Kidney epithelial cell (primary cell): ENCODE measurements at regions not wholly inside any gene's neighbourhood (a gene's known extent, or its start where the extent isn't known, plus 50 kb on each side); places are given as distances from the start of the nearest gene placed in this dataset.

Experiments used
- DNase-seq: peaks from one replicate; pipeline ENCODE4 v3.0.0-alpha.2; 2010; ENCODE audit warnings: low read depth
- H3K27me3 ChIP-seq: 2 replicates; pipeline ENCODE4 v1.6.0; 2011; ENCODE audit warnings: low read length; ENCODE audit not compliant: control insufficient read depth, insufficient read depth
- H3K36me3 ChIP-seq: 2 replicates; pipeline ENCODE4 v1.5.1; 2011; ENCODE audit warnings: low read length; ENCODE audit not compliant: control insufficient read depth, insufficient read depth
- H3K4me3 ChIP-seq: 2 replicates; pipeline ENCODE4 v1.5.1; 2011; ENCODE audit warnings: low read depth, mild to moderate bottlenecking, control low read depth, low read length
- CTCF ChIP-seq: IDR thresholded peaks from 2 replicates; pipeline ENCODE4 v1.5.1; 2011; ENCODE audit warnings: mild to moderate bottlenecking, moderate library complexity, low read length, control low read depth, inconsistent platforms; ENCODE audit not compliant: insufficient read depth, poor library complexity, severe bottlenecking

DNA sequence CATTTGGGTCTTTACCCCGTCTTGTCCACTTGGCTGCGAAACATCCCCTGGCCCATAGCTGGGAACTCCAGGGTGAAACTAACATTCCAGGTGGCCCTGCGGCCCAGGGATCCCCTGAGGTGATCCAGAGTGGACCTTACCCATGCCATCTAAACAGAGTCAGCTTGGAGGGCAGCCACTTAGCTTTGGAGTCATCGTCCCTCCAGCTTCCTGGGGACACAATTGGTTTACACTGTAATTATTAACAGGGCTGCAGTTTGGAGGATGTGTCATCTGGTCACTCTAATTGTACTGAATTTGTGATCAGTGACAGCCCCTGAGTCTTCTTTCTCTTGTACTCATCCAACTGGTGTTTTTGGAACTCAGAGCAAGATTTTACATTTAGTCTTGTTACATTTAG, 149.9 kb downstream of the ENGASE start:
- TF ChIP-seq CTCF = no peak
- Histone ChIP-seq H3K27me3 (peaks cover 59% of the 10 kb centered on the region), H3K4me3 (no peak overlapping the region), H3K36me3 (no peaks in the 10 kb centered on the region)
- DNase-seq = no peak

GRCh38 chr17:79223953-79224352, 149.3 kb downstream of the ENGASE start:
- no peak for DNase-seq
- no peak overlapping the region for H3K4me3 ChIP-seq
- no peak for TF ChIP-seq CTCF
- no peaks in the 10 kb centered on the region for H3K36me3 ChIP-seq
- H3K27me3 ChIP-seq = peaks cover 64% of the 10 kb centered on the region

DNA sequence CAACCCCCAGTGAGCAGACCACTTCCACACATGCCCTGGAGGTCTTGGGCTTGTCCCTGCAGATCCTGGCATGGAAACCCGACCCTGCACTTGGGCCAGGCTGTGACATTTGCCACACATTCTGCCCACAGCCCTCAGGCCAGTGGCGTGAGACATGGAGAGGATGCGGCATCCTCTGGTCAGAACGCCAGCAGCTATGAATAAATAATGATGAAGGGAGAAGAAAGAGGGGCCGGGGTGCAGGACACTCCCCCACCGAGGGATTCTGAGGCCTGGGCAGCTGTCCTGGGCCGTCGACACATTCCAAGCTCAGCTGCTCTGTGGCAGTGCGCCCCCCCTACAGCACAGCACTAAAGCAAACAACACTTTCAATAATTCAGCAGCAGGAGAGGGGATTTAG, 148.8 kb downstream of the ENGASE start:
- no peaks in the 10 kb centered on the region for H3K36me3 ChIP-seq
- peaks cover 68% of the 10 kb centered on the region for H3K27me3 ChIP-seq
- TF ChIP-seq CTCF = no peak
- no peak overlapping the region for H3K4me3 ChIP-seq
- DNase-seq = no peak

GRCh38 chr17:79221597-79221996, 147.0 kb downstream of the ENGASE start:
- H3K4me3 ChIP-seq = no peak overlapping the region
- H3K36me3 ChIP-seq = no peaks in the 10 kb centered on the region
- TF ChIP-seq CTCF = no peak
- no peak for DNase-seq
- H3K27me3 ChIP-seq = peaks cover 68% of the 10 kb centered on the region

GRCh38 chr17:79220713-79221291, 146.2 kb downstream of the ENGASE start:
- H3K4me3 ChIP-seq = no peak overlapping the region
- H3K27me3 ChIP-seq = peaks cover 66% of the 10 kb centered on the region
- no peak for DNase-seq
- TF ChIP-seq CTCF = no peak
- H3K36me3 ChIP-seq = no peaks in the 10 kb centered on the region

- DNase-seq = no peak
- TF ChIP-seq CTCF = no peak
- H3K27me3 ChIP-seq = peaks cover 69% of the 10 kb centered on the region
- H3K36me3 ChIP-seq = no peaks in the 10 kb centered on the region
- no peak overlapping the region for H3K4me3 ChIP-seq
Observed at GRCh38 chr17:79220201-79220712, 145.6 kb downstream of the ENGASE start.
